Germinal center (tissue), 1 donor: ENCODE measurements at regions not wholly inside any gene's neighbourhood (a gene's known extent, or its start where the extent isn't known, plus 50 kb on each side); places are given as distances from the start of the nearest gene placed in this dataset.
"Not testable (repeated sequence)": the region's sequence is repeated elsewhere in the genome, so short reads cannot be mapped to it uniquely, and the experiment has no call there.

Experiments
- DNase-seq: peaks from one replicate; pipeline ENCODE4 v3.0.0; 2012; ENCODE audit warnings: mixed read lengths, low spot score

- no peak for DNase-seq
Measured at GRCh38 chr5:7221041-7221440, 174.9 kb upstream of the ADCY2 start.

GRCh38 chr5:7225826-7226225 lies 170.1 kb upstream of the ADCY2 start:
- no peak for DNase-seq

GRCh38 chr5:7242118-7242710 lies 153.7 kb upstream of the ADCY2 start:
- DNase-seq: no peak

GRCh38 chr5:7244208-7244607 lies 151.7 kb upstream of the ADCY2 start:
- no peak for DNase-seq

- DNase-seq: no peak
Measured at GRCh38 chr5:7245121-7245651, 150.8 kb upstream of the ADCY2 start.

GRCh38 chr5:7246287-7246686 lies 149.7 kb upstream of the ADCY2 start:
- no peak for DNase-seq

GRCh38 chr5:7250004-7250403 lies 145.9 kb upstream of the ADCY2 start:
- DNase-seq: no peak

GRCh38 chr5:7250611-7251010 lies 145.3 kb upstream of the ADCY2 start:
- DNase-seq: no peak

GRCh38 chr5:7251132-7251531 lies 144.8 kb upstream of the ADCY2 start:
- DNase-seq: no peak

GRCh38 chr5:7261049-7261448 lies 134.9 kb upstream of the ADCY2 start:
- DNase-seq: no peak

- no peak for DNase-seq
Measured at GRCh38 chr5:7261900-7262299, 134.0 kb upstream of the ADCY2 start.

- DNase-seq: not testable (repeated sequence)
Measured at GRCh38 chr5:7263398-7264015, 132.4 kb upstream of the ADCY2 start.

GRCh38 chr5:7265776-7266175 lies 130.2 kb upstream of the ADCY2 start:
- DNase-seq: not testable (repeated sequence)

GRCh38 chr5:7268722-7269121 lies 127.2 kb upstream of the ADCY2 start:
- DNase-seq: not testable (repeated sequence)

- DNase-seq: no peak
Measured at GRCh38 chr5:7269591-7270274, 126.2 kb upstream of the ADCY2 start.

- no peak for DNase-seq
Measured at GRCh38 chr5:7271435-7272084, 124.4 kb upstream of the ADCY2 start.

- DNase-seq: no peak
Measured at GRCh38 chr5:7272408-7272965, 123.5 kb upstream of the ADCY2 start.

- DNase-seq: no peak
Measured at GRCh38 chr5:7274203-7274602, 121.7 kb upstream of the ADCY2 start.

GRCh38 chr5:7289634-7290033 lies 106.3 kb upstream of the ADCY2 start:
- not testable (repeated sequence) for DNase-seq

- not testable (repeated sequence) for DNase-seq
Measured at GRCh38 chr5:7297821-7298220, 98.1 kb upstream of the ADCY2 start.

- DNase-seq: not testable (repeated sequence)
Measured at GRCh38 chr5:7299731-7300130, 96.2 kb upstream of the ADCY2 start.

- DNase-seq: not testable (repeated sequence)
Measured at GRCh38 chr5:7305000-7305674, 90.8 kb upstream of the ADCY2 start.
